Activated CD8-positive, alpha-beta memory T cell treated with anti-CD3 and anti-CD28 coated beads for 24 hours (primary cell): ENCODE measurements at regions not wholly inside any gene's neighbourhood (a gene's known extent, or its start where the extent isn't known, plus 50 kb on each side); places are given as distances from the start of the nearest gene placed in this dataset.

Experiments used
- DNase-seq: peaks from one replicate; pipeline ENCODE4 v3.0.0-alpha.2; 2020

GRCh38 chr2:174667250-174667860 is 69.8 kb upstream of the WIPF1 start:
- DNase-seq: no peak

GRCh38 chr2:174666845-174667244 is 69.2 kb upstream of the WIPF1 start:
- DNase-seq: no peak

GRCh38 chr2:174666312-174666711 is 68.7 kb upstream of the WIPF1 start:
- DNase-seq: no peak

GRCh38 chr2:174664084-174664759 is 66.6 kb upstream of the WIPF1 start:
- DNase-seq: no peak

DNA sequence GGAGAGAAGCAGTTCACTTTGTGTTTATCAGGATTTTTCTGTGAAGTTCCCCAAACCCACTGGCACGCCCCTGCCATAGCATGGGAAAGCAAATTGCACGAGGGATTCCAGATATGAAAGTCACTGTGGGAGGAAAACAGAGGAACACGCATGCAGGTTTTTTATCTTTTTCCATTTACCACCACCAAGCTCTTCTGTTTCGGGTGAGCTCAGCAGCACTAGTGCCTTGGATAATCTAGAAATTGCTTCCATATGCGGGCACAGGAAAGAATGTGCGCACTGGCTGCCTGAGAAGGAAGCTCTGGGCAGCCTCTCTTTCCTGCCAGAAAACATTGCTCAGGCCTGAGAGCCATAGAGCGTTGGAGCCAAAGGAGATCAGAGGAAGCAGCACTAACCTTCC is 65.9 kb upstream of the WIPF1 start:
- DNase-seq: no peak

DNA sequence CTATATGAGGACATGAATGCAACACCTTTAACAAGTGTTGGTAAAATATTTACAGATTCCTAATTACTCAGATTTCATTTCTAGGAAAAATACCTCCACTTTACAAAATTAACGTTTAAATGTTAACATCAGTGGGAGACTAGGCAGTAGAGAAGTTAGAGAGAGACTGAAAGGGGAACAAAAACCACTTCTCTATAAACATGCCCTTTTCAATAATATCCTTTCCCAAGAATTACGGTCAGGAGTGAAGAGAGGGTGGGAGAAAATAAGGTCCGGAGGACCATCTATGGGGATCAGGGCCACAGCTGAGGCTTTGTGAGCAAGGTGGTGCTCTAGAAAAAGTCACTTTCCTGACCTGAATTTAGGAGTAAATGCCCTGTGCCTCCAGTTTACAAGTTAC is 65.3 kb upstream of the WIPF1 start:
- no peak for DNase-seq

- no peak for DNase-seq
These were observed 64.9 kb upstream of the WIPF1 start for GRCh38 chr2:174662459-174662858.

- DNase-seq: no peak
These were observed 63.5 kb upstream of the WIPF1 start for GRCh38 chr2:174660984-174661675.

DNA sequence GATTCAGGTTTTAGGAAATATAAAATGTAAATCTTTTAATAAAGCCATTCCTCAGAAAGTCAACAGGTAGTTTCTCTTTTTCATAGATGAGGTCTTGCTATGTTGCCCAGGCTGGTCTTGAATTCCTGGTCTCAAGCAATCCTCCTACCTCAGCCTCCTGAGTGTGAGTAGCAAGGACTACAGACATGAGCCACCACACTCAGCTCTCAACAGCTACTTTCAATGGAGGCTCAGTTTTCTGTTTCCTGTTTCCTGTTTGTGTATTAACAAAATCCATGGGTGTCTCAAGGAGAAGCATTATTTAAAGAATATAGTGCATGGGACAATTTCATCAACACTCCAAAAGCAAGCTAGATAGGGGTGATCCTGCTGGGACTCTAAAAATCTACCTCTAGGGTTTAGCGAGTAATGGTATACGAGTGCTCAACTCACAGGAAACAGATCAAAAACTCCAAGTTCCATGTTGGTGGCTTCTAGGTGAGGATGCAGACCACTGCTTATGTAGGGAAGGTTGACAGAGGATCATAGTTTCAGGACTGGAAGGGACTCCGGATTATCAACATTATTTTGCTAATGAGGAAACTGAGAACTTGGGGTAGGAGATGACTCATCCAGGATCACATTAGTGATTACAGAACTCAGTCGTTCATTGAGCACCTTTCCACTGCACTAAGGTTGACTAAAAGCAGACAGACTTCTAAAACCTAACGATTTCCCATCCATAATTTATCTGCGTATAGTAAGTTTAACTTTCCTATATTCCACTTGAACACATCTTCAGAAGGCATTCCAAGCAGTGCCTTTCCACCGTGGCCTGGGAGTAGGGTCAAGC is 61.7 kb upstream of the WIPF1 start:
- DNase-seq: no peak

GRCh38 chr2:174656676-174657176 is 59.1 kb upstream of the WIPF1 start:
- DNase-seq: no peak

DNA sequence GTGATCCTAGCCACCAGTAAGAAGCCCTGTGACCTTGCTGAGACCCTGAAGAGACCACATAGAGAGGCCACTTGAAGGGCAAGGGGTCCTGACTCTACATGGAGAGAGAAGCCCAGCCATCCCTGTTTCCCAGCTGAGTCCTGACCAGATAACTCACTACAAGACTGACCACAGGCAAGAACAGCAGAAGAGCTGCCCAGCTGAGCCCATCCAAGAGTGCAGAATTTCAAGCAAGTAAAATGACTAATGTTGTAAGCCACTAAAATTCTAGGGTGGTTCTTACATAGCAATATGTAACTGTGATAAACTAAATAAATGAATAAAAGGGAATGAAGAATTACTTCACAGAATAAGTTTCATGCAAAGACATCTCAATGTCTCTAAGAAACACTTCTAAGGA is 58.4 kb upstream of the WIPF1 start:
- no peak for DNase-seq

- no peak for DNase-seq
These were observed 56.9 kb upstream of the WIPF1 start for GRCh38 chr2:174654419-174654941.

DNA sequence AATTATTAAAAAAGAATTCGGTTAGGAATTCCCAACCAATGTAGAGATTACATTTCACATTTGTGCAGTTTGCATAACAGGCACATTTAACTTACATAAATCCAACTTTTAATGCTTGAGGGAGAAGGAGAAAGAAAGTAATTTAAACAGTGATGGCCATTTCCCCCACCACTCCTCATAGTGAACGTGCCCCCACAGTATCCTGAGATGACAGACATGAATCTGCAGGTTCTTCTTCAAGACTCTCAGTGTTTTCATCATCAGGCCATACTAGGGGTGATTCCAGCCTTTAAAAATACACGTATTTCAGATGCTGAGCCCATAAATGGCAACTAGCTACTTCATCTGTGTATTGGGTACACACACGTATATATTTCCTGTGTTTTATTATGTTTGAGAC is 51.3 kb upstream of the WIPF1 start:
- no peak for DNase-seq
